ENCODE measurements at regions not wholly inside any gene's neighbourhood (a gene's known extent, or its start where the extent isn't known, plus 50 kb on each side); places are given as distances from the start of the nearest gene placed in this dataset.

DNA sequence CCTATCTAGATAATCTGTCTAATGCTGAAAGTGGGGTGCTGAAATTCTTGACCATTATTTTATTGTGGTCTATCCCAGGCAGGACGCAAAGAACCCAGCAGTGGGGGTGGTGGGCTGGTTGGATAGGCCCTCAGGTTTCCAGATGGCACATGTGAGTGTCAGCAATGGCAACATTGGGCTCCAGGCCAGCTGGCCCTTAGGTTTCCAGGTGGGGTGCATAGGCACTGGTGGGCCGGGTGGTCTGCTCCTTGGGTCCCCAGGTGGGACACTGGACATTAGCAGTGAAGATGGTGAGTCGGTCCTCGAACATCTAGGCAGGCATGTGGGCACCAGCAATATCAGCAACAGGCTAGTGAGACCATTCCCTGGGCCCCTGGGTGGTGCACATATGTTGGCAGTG is 680.3 kb upstream of the ACVR2A start:
- no peak overlapping the region for H2AFZ ChIP-seq
- BruUV-seq (replicated peaks) = no TSS peak
- no peak overlapping the region for H3K4me2 ChIP-seq
- H3K27me3 ChIP-seq (ENCODE audit: insufficient read depth, low read depth) = no peaks in the 10 kb centered on the region
- H3K36me3 ChIP-seq (ENCODE audit: low read depth) = no peaks in the 10 kb centered on the region
- no peak for TF ChIP-seq EZH2 (IDR thresholded peaks at IDR 0.05; ENCODE audit: low read depth)
- TF ChIP-seq, protein P1, sequence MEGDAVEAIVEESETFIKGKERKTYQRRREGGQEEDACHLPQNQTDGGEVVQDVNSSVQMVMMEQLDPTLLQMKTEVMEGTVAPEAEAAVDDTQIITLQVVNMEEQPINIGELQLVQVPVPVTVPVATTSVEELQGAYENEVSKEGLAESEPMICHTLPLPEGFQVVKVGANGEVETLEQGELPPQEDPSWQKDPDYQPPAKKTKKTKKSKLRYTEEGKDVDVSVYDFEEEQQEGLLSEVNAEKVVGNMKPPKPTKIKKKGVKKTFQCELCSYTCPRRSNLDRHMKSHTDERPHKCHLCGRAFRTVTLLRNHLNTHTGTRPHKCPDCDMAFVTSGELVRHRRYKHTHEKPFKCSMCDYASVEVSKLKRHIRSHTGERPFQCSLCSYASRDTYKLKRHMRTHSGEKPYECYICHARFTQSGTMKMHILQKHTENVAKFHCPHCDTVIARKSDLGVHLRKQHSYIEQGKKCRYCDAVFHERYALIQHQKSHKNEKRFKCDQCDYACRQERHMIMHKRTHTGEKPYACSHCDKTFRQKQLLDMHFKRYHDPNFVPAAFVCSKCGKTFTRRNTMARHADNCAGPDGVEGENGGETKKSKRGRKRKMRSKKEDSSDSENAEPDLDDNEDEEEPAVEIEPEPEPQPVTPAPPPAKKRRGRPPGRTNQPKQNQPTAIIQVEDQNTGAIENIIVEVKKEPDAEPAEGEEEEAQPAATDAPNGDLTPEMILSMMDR (conservative IDR thresholded peaks at IDR 0.05) = no peak
- no peak overlapping the region for H3K4me3 ChIP-seq
- POLR2A ChIA-PET (ENCODE audit: unreplicated experiment) = no interaction called here
- intact Hi-C loops (cut with micrococcal nuclease; ENCODE audit: unreplicated experiment) = no loop called here
- no peaks in the 10 kb centered on the region for H3F3A ChIP-seq (ENCODE audit: insufficient read depth, low read depth)
- H4K20me1 ChIP-seq (ENCODE audit: insufficient read depth) = no peaks in the 10 kb centered on the region
- H3K4me1 ChIP-seq (replicated peaks; ENCODE audit: insufficient read depth) = no peaks in the 10 kb centered on the region
- CTCF ChIA-PET = no interaction called here
- H3K9me2 ChIP-seq (ENCODE audit: insufficient read depth) = no peaks in the 10 kb centered on the region
- no peaks in the 10 kb centered on the region for H3K9me3 ChIP-seq (ENCODE audit: insufficient read depth, low read depth)
- H3K79me2 ChIP-seq (ENCODE audit: low read depth) = no peaks in the 10 kb centered on the region
- no peak overlapping the region for H3K27ac ChIP-seq
- DNase-seq = no peak

DNA sequence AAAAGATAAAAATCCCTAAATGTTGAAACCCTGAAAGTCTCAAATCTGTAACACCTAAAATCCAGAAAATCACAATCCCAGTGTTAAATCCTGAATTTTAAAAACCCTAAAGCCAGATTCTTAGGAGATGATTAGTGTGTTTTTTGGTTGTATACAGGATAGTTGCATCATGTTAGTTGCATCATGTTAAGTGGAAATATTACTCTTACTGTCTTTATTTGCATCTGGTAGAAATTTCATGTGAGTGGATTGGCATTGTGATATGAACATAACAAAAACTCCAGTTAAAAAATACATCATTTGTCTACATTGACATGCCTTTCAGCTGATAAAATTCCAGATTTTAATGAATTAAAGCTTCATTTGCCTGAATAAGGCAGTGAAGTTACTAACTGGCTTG is 683.1 kb upstream of the ACVR2A start:
- no peaks in the 10 kb centered on the region for H3K4me1 ChIP-seq (replicated peaks; ENCODE audit: insufficient read depth)
- no peak overlapping the region for H3K4me2 ChIP-seq
- DNase-seq = no peak
- no peak overlapping the region for H2AFZ ChIP-seq
- BruUV-seq (replicated peaks) = no TSS peak
- ChIA-PET POLR2A (ENCODE audit: unreplicated experiment) (no interaction called here), CTCF (no interaction called here)
- H4K20me1 ChIP-seq (ENCODE audit: insufficient read depth) = no peaks in the 10 kb centered on the region
- TF ChIP-seq, protein P1 (conservative IDR thresholded peaks at IDR 0.05) = no peak
- no peak for TF ChIP-seq EZH2 (IDR thresholded peaks at IDR 0.05; ENCODE audit: low read depth)
- H3K9me3 ChIP-seq (ENCODE audit: insufficient read depth, low read depth) = no peaks in the 10 kb centered on the region
- H3K27me3 ChIP-seq (ENCODE audit: insufficient read depth, low read depth) = no peaks in the 10 kb centered on the region
- no peak overlapping the region for H3K4me3 ChIP-seq
- H3K36me3 ChIP-seq (ENCODE audit: low read depth) = no peaks in the 10 kb centered on the region
- no peak overlapping the region for H3K27ac ChIP-seq
- intact Hi-C loops (cut with micrococcal nuclease; ENCODE audit: unreplicated experiment) = no loop called here
- no peaks in the 10 kb centered on the region for H3F3A ChIP-seq (ENCODE audit: insufficient read depth, low read depth)
- H3K79me2 ChIP-seq (ENCODE audit: low read depth) = no peaks in the 10 kb centered on the region
- no peaks in the 10 kb centered on the region for H3K9me2 ChIP-seq (ENCODE audit: insufficient read depth)

DNA sequence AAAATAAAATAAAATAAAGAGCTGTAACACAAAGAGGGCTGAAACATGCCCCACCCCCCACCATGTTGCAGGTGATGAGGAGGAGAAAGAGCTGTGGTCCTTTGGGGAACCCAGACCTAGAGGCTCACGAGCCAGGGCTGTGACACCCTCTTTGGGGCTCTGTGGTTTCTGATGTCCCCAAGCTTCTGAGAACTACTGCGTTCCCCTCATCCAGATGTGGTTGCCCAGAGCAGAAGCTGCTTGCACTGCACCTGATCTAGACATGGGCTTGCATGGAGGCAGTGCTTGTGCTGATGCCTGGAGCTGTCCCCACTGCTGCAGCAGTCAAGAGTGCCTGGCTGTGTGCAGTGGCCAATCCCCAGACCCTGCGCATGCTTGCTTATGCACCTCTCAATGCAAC is 687.9 kb upstream of the ACVR2A start:
- Histone ChIP-seq H2AFZ (no peak overlapping the region), H3K27me3 (ENCODE audit: insufficient read depth, low read depth) (no peaks in the 10 kb centered on the region), H3K4me1 (replicated peaks; ENCODE audit: insufficient read depth) (no peaks in the 10 kb centered on the region), H3K27ac (no peak overlapping the region), H3K9me3 (ENCODE audit: insufficient read depth, low read depth) (no peaks in the 10 kb centered on the region), H3K4me3 (no peak overlapping the region), H3K79me2 (ENCODE audit: low read depth) (no peaks in the 10 kb centered on the region), H4K20me1 (ENCODE audit: insufficient read depth) (no peaks in the 10 kb centered on the region), H3K9me2 (ENCODE audit: insufficient read depth) (no peaks in the 10 kb centered on the region), H3F3A (ENCODE audit: insufficient read depth, low read depth) (no peaks in the 10 kb centered on the region), H3K4me2 (no peak overlapping the region), H3K36me3 (ENCODE audit: low read depth) (no peaks in the 10 kb centered on the region)
- no TSS peak for BruUV-seq (replicated peaks)
- POLR2A ChIA-PET (ENCODE audit: unreplicated experiment) = no interaction called here
- CTCF ChIA-PET = no interaction called here
- DNase-seq = no peak
- TF ChIP-seq, protein P1 (conservative IDR thresholded peaks at IDR 0.05) = no peak
- no peak for TF ChIP-seq EZH2 (IDR thresholded peaks at IDR 0.05; ENCODE audit: low read depth)
- intact Hi-C loops (cut with micrococcal nuclease; ENCODE audit: unreplicated experiment) = no loop called here
